ENCODE measurements at regions not wholly inside any gene's neighbourhood (a gene's known extent, or its start where the extent isn't known, plus 50 kb on each side); places are given as distances from the start of the nearest gene placed in this dataset.
"Not testable (repeated sequence)": the region's sequence is repeated elsewhere in the genome, so short reads cannot be mapped to it uniquely, and the experiment has no call there.

- Histone ChIP-seq H3K36me3 (ENCODE audit: control insufficient read depth, insufficient read depth, low read length) (no peaks in the 10 kb centered on the region), H3K27ac (ENCODE audit: low read length) (no peak overlapping the region), H3K27me3 (ENCODE audit: control insufficient read depth, insufficient read depth, low read length) (no peaks in the 10 kb centered on the region), H3K4me3 (ENCODE audit: low read length) (no peak overlapping the region), H3K9me3 (ENCODE audit: control insufficient read depth, insufficient read depth, low read length) (no peaks in the 10 kb centered on the region), H3K4me1 (ENCODE audit: control insufficient read depth, insufficient read depth, low read length) (no peaks in the 10 kb centered on the region; the same call in 1 of the 2 replicates)
- no peak for DNase-seq (ENCODE audit: low read depth, low spot score)
- no CpG with 5 or more reads among the region's 2 CpGs for WGBS (ENCODE audit: insufficient coverage, insufficient read length)
Measured at GRCh38 chr2:84158605-84159004, 300.5 kb downstream of the SUCLG1 start.

GRCh38 chr2:84152462-84152861 lies 306.6 kb downstream of the SUCLG1 start:
- no CpG with 5 or more reads among the region's 2 CpGs for WGBS (ENCODE audit: insufficient coverage, insufficient read length)
- Histone ChIP-seq H3K4me3 (ENCODE audit: low read length) (no peak overlapping the region), H3K9me3 (ENCODE audit: control insufficient read depth, insufficient read depth, low read length) (no peaks in the 10 kb centered on the region), H3K4me1 (ENCODE audit: control insufficient read depth, insufficient read depth, low read length) (no peaks in the 10 kb centered on the region), H3K27ac (ENCODE audit: low read length) (no peak overlapping the region), H3K27me3 (ENCODE audit: control insufficient read depth, insufficient read depth, low read length) (no peaks in the 10 kb centered on the region), H3K36me3 (ENCODE audit: control insufficient read depth, insufficient read depth, low read length) (no peaks in the 10 kb centered on the region)
- no peak for DNase-seq (ENCODE audit: low read depth, low spot score)

GRCh38 chr2:84144345-84144744 lies 314.7 kb downstream of the SUCLG1 start:
- Histone ChIP-seq H3K4me3 (ENCODE audit: low read length) (no peak overlapping the region), H3K9me3 (ENCODE audit: control insufficient read depth, insufficient read depth, low read length) (no peaks in the 10 kb centered on the region), H3K36me3 (ENCODE audit: control insufficient read depth, insufficient read depth, low read length) (no peaks in the 10 kb centered on the region), H3K27me3 (ENCODE audit: control insufficient read depth, insufficient read depth, low read length) (no peaks in the 10 kb centered on the region), H3K4me1 (ENCODE audit: control insufficient read depth, insufficient read depth, low read length) (no peaks in the 10 kb centered on the region), H3K27ac (ENCODE audit: low read length) (no peak overlapping the region)
- no CpG with 5 or more reads among the region's 4 CpGs for WGBS (ENCODE audit: insufficient coverage, insufficient read length)
- DNase-seq (ENCODE audit: low read depth, low spot score), result no peak

DNA sequence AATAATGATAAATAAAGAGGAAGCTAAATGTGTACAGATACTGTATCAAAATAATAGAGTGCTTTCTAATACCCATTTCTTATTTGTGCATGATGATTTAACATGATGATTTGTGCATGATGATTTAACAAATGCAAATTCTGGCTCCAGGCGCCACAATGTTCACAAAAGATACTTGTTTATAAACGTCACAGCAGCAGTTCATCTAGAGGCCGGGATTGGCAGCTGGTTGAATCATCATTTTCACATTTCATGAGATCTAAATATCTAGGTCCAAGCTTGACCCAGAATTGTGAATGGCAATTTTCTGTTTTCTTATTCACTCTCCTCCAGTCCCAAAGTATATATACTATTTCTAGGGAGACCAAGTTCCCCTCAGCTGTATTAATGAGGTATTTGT lies 322.0 kb downstream of the SUCLG1 start:
- no CpG with 5 or more reads among the region's 3 CpGs for WGBS (ENCODE audit: insufficient coverage, insufficient read length)
- Histone ChIP-seq H3K36me3 (ENCODE audit: control insufficient read depth, insufficient read depth, low read length) (no peaks in the 10 kb centered on the region), H3K9me3 (ENCODE audit: control insufficient read depth, insufficient read depth, low read length) (no peaks in the 10 kb centered on the region), H3K27me3 (ENCODE audit: control insufficient read depth, insufficient read depth, low read length) (no peaks in the 10 kb centered on the region), H3K27ac (ENCODE audit: low read length) (no peak overlapping the region), H3K4me3 (ENCODE audit: low read length) (no peak overlapping the region), H3K4me1 (ENCODE audit: control insufficient read depth, insufficient read depth, low read length) (no peaks in the 10 kb centered on the region)
- no peak for DNase-seq (ENCODE audit: low read depth, low spot score)

- no peak for DNase-seq (ENCODE audit: low read depth, low spot score)
- H3K27me3 ChIP-seq (ENCODE audit: control insufficient read depth, insufficient read depth, low read length), result no peaks in the 10 kb centered on the region
- no peak overlapping the region for H3K27ac ChIP-seq (ENCODE audit: low read length)
- no peaks in the 10 kb centered on the region for H3K9me3 ChIP-seq (ENCODE audit: control insufficient read depth, insufficient read depth, low read length)
- no peaks in the 10 kb centered on the region for H3K4me1 ChIP-seq (ENCODE audit: control insufficient read depth, insufficient read depth, low read length)
- H3K4me3 ChIP-seq (ENCODE audit: low read length), result no peak overlapping the region
- H3K36me3 ChIP-seq (ENCODE audit: control insufficient read depth, insufficient read depth, low read length), result no peaks in the 10 kb centered on the region
- WGBS (ENCODE audit: insufficient coverage, insufficient read length), result no CpG with 5 or more reads among the region's 1 CpG
Measured at GRCh38 chr2:84132370-84132769, 326.7 kb downstream of the SUCLG1 start.

DNA sequence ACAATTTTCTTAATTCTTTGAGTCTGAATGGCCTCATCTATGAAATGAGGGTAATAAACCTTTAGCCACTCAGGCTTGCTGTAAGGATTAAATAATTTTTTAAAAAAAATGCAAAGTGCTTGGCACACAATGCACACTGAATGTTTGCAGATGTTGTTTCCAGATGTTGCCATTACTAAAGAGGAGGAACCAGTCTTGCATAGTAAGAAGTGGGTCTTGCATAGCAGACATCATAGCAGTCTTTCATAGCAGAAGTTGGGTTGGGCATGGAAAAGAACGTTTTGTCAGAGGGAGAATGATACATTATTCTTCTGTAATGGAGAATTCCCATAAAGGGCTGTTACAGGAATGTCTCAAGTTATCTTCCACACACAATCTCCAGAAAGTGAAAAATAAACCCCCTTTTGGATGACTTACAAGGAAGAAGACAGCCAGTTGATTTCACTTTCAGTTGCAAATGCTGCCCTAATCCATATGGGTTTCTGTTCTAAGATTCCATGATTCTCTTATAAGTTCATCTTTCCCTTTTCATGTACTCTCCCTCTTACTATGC lies 327.7 kb downstream of the SUCLG1 start:
- Histone ChIP-seq H3K4me3 (ENCODE audit: low read length) (no peak overlapping the region), H3K27me3 (ENCODE audit: control insufficient read depth, insufficient read depth, low read length) (no peaks in the 10 kb centered on the region), H3K36me3 (ENCODE audit: control insufficient read depth, insufficient read depth, low read length) (no peaks in the 10 kb centered on the region), H3K9me3 (ENCODE audit: control insufficient read depth, insufficient read depth, low read length) (no peaks in the 10 kb centered on the region), H3K27ac (ENCODE audit: low read length) (no peak overlapping the region), H3K4me1 (ENCODE audit: control insufficient read depth, insufficient read depth, low read length) (no peaks in the 10 kb centered on the region)
- no CpG with 5 or more reads among the region's 1 CpG for WGBS (ENCODE audit: insufficient coverage, insufficient read length)
- no peak for DNase-seq (ENCODE audit: low read depth, low spot score)

GRCh38 chr2:84129018-84129417 lies 330.1 kb downstream of the SUCLG1 start:
- H3K36me3 ChIP-seq (ENCODE audit: control insufficient read depth, insufficient read depth, low read length), result no peaks in the 10 kb centered on the region
- H3K9me3 ChIP-seq (ENCODE audit: control insufficient read depth, insufficient read depth, low read length), result no peaks in the 10 kb centered on the region
- H3K27ac ChIP-seq (ENCODE audit: low read length), result no peak overlapping the region
- DNase-seq (ENCODE audit: low read depth, low spot score), result no peak
- no peak overlapping the region for H3K4me3 ChIP-seq (ENCODE audit: low read length)
- H3K27me3 ChIP-seq (ENCODE audit: control insufficient read depth, insufficient read depth, low read length), result no peaks in the 10 kb centered on the region
- no CpG with 5 or more reads among the region's 4 CpGs for WGBS (ENCODE audit: insufficient coverage, insufficient read length)
- H3K4me1 ChIP-seq (ENCODE audit: control insufficient read depth, insufficient read depth, low read length), result no peaks in the 10 kb centered on the region

- not testable (repeated sequence) for H3K9me3 ChIP-seq (ENCODE audit: control insufficient read depth, insufficient read depth, low read length); H3K36me3 ChIP-seq (ENCODE audit: control insufficient read depth, insufficient read depth, low read length); H3K4me1 ChIP-seq (ENCODE audit: control insufficient read depth, insufficient read depth, low read length); DNase-seq (ENCODE audit: low read depth, low spot score); H3K27me3 ChIP-seq (ENCODE audit: control insufficient read depth, insufficient read depth, low read length); H3K27ac ChIP-seq (ENCODE audit: low read length); H3K4me3 ChIP-seq (ENCODE audit: low read length)
- no CpG with 5 or more reads among the region's 8 CpGs for WGBS (ENCODE audit: insufficient coverage, insufficient read length)
Measured at GRCh38 chr2:84127812-84128211, 331.3 kb downstream of the SUCLG1 start.

DNA sequence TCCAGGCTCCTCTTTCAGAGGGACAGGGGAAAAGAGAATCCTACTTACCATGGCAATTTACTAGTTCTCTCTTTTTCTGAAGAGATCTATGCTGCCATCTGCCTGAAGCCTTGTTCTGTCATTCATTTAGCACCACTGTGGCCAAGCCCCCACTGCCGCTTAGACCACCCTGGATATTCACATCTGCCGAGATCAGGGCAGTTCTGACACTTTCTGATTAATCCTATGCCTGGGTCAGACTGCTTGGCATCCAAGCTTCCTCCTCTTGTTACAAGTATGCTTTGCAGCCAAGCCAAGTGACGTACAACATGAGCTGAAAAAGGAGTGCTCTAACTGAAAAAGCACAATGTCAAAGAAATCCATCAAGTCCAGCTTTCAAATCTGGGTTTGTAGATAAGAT lies 332.6 kb downstream of the SUCLG1 start:
- Histone ChIP-seq H3K36me3 (ENCODE audit: control insufficient read depth, insufficient read depth, low read length) (no peaks in the 10 kb centered on the region), H3K9me3 (ENCODE audit: control insufficient read depth, insufficient read depth, low read length) (no peaks in the 10 kb centered on the region), H3K4me1 (ENCODE audit: control insufficient read depth, insufficient read depth, low read length) (no peaks in the 10 kb centered on the region), H3K4me3 (ENCODE audit: low read length) (no peak overlapping the region), H3K27ac (ENCODE audit: low read length) (no peak overlapping the region), H3K27me3 (ENCODE audit: control insufficient read depth, insufficient read depth, low read length) (no peaks in the 10 kb centered on the region)
- no CpG with 5 or more reads among the region's 3 CpGs for WGBS (ENCODE audit: insufficient coverage, insufficient read length)
- no peak for DNase-seq (ENCODE audit: low read depth, low spot score)

GRCh38 chr2:84126084-84126483 lies 333.0 kb downstream of the SUCLG1 start:
- Histone ChIP-seq H3K36me3 (ENCODE audit: control insufficient read depth, insufficient read depth, low read length) (no peaks in the 10 kb centered on the region), H3K4me1 (ENCODE audit: control insufficient read depth, insufficient read depth, low read length) (no peaks in the 10 kb centered on the region), H3K4me3 (ENCODE audit: low read length) (no peak overlapping the region), H3K27me3 (ENCODE audit: control insufficient read depth, insufficient read depth, low read length) (no peaks in the 10 kb centered on the region), H3K27ac (ENCODE audit: low read length) (no peak overlapping the region), H3K9me3 (ENCODE audit: control insufficient read depth, insufficient read depth, low read length) (no peaks in the 10 kb centered on the region)
- no peak for DNase-seq (ENCODE audit: low read depth, low spot score)
- no CpG with 5 or more reads among the region's 1 CpG for WGBS (ENCODE audit: insufficient coverage, insufficient read length)

DNA sequence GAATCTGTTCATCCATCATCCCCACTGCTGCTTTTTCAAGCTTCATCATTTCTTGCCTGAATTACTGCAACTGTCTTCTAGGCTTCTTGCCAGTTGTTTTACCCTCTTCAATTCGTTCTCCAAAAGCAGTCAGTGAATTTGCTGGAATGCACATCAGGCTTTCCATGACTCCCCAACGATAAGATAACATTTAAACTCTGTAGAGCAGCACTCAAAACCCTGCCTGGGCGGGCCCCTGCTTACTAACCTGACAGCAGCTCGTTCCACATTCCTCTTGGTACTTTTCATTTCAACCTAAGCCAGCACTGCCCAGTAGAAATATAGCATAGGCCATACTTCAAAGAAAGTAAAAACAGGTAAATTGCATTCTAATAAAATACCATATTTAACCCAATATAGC lies 342.9 kb downstream of the SUCLG1 start:
- no peaks in the 10 kb centered on the region for H3K4me1 ChIP-seq (ENCODE audit: control insufficient read depth, insufficient read depth, low read length)
- H3K4me3 ChIP-seq (ENCODE audit: low read length), result no peak overlapping the region
- no CpG with 5 or more reads among the region's 4 CpGs for WGBS (ENCODE audit: insufficient coverage, insufficient read length)
- DNase-seq (ENCODE audit: low read depth, low spot score), result no peak
- H3K36me3 ChIP-seq (ENCODE audit: control insufficient read depth, insufficient read depth, low read length), result no peaks in the 10 kb centered on the region
- no peak overlapping the region for H3K27ac ChIP-seq (ENCODE audit: low read length)
- H3K9me3 ChIP-seq (ENCODE audit: control insufficient read depth, insufficient read depth, low read length), result no peaks in the 10 kb centered on the region
- H3K27me3 ChIP-seq (ENCODE audit: control insufficient read depth, insufficient read depth, low read length), result no peaks in the 10 kb centered on the region

Data from iPS DF 6.9 (cell line).